Ishikawa (cell line): ENCODE measurements at regions not wholly inside any gene's neighbourhood (a gene's known extent, or its start where the extent isn't known, plus 50 kb on each side); places are given as distances from the start of the nearest gene placed in this dataset.

Experiments used
- CEBPB ChIP-seq: IDR thresholded peaks from 2 replicates; pipeline ENCODE4 v1.6.1; 2012
- CREB1 ChIP-seq: IDR thresholded peaks from 2 replicates; pipeline ENCODE4 v1.6.1; 2012; ENCODE audit warnings: low read depth
- EGR1 ChIP-seq: IDR thresholded peaks from 2 replicates; pipeline ENCODE4 v1.6.1; 2012
- EP300 ChIP-seq: IDR thresholded peaks from 2 replicates; pipeline ENCODE4 v1.6.1; 2012; ENCODE audit warnings: borderline replicate concordance
- FOXM1 ChIP-seq: IDR thresholded peaks from 2 replicates; pipeline ENCODE4 v1.6.1; 2012; ENCODE audit warnings: low read depth, borderline replicate concordance
- NFIC ChIP-seq: IDR thresholded peaks from 2 replicates; pipeline ENCODE4 v1.6.1; 2012
- RAD21 ChIP-seq: IDR thresholded peaks from 2 replicates; pipeline ENCODE4 v1.6.1; 2012; ENCODE audit warnings: low read depth
- TCF12 ChIP-seq: IDR thresholded peaks from 2 replicates; pipeline ENCODE4 v1.6.1; 2012; ENCODE audit warnings: low read depth
- TEAD4 ChIP-seq: IDR thresholded peaks from 2 replicates; pipeline ENCODE4 v1.6.1; 2012
- YY1 ChIP-seq: IDR thresholded peaks from 2 replicates; pipeline ENCODE4 v1.6.1; 2012; ENCODE audit warnings: low read depth
- ZBTB7A ChIP-seq: IDR thresholded peaks from 2 replicates; pipeline ENCODE4 v1.6.1; 2012; ENCODE audit warnings: low read depth
- TF ChIP-seq, protein P1 (sequence below): IDR thresholded peaks from 2 replicates; pipeline ENCODE4 v1.6.1; 2012
- TF ChIP-seq, protein P2 (sequence below): IDR thresholded peaks from 2 replicates; pipeline ENCODE4 v1.6.1; 2012; ENCODE audit warnings: low read depth, mild to moderate bottlenecking
- TF ChIP-seq, protein P3 (sequence below): IDR thresholded peaks from 2 replicates; pipeline ENCODE4 v1.6.1; 2012

DNA sequence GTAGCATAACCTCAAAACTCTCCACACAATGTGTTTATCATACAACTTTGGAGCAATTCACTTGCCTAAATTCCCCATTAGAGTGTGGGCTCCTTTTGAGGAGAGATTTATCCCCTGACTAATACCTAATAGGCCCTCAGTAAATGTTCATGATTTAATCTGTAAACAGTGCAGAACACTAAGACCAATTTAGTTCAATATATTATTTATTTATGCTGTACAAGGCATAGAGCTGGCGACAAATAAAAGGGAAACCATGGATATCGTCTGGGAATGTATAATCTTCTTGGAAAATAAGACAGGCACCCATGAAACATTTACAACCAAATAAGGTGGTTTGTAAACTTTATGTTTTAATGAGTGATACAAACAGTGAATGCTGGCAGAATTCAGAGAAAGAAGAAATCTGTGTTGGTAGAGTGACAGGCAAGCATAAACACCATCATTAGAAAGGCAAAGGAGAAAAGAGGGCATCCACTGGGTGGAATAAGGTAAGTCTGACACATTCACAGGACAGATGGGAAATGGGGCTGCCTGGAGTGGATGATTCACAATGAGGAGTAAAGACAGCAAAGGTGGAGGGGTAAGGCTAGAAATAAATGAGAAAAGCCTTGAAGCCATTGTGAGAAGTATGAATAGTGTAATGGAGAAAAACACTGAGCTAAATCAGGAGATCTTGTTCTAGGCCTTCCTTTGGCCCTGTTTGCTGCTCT lies 106.1 kb upstream of the MIR17HG start:
- no peak for TF ChIP-seq CREB1
- no peak for TF ChIP-seq RAD21
- no peak for TF ChIP-seq CEBPB
- TF ChIP-seq FOXM1, result no peak
- TF ChIP-seq, protein P1, sequence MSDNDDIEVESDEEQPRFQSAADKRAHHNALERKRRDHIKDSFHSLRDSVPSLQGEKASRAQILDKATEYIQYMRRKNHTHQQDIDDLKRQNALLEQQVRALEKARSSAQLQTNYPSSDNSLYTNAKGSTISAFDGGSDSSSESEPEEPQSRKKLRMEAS, result no peak
- TF ChIP-seq EP300, result no peak
- no peak for TF ChIP-seq TEAD4
- TF ChIP-seq, protein P2, sequence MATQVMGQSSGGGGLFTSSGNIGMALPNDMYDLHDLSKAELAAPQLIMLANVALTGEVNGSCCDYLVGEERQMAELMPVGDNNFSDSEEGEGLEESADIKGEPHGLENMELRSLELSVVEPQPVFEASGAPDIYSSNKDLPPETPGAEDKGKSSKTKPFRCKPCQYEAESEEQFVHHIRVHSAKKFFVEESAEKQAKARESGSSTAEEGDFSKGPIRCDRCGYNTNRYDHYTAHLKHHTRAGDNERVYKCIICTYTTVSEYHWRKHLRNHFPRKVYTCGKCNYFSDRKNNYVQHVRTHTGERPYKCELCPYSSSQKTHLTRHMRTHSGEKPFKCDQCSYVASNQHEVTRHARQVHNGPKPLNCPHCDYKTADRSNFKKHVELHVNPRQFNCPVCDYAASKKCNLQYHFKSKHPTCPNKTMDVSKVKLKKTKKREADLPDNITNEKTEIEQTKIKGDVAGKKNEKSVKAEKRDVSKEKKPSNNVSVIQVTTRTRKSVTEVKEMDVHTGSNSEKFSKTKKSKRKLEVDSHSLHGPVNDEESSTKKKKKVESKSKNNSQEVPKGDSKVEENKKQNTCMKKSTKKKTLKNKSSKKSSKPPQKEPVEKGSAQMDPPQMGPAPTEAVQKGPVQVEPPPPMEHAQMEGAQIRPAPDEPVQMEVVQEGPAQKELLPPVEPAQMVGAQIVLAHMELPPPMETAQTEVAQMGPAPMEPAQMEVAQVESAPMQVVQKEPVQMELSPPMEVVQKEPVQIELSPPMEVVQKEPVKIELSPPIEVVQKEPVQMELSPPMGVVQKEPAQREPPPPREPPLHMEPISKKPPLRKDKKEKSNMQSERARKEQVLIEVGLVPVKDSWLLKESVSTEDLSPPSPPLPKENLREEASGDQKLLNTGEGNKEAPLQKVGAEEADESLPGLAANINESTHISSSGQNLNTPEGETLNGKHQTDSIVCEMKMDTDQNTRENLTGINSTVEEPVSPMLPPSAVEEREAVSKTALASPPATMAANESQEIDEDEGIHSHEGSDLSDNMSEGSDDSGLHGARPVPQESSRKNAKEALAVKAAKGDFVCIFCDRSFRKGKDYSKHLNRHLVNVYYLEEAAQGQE, result no peak
- no peak for TF ChIP-seq YY1
- TF ChIP-seq NFIC, result no peak
- no peak for TF ChIP-seq TCF12
- no peak for TF ChIP-seq EGR1
- TF ChIP-seq, protein P3, sequence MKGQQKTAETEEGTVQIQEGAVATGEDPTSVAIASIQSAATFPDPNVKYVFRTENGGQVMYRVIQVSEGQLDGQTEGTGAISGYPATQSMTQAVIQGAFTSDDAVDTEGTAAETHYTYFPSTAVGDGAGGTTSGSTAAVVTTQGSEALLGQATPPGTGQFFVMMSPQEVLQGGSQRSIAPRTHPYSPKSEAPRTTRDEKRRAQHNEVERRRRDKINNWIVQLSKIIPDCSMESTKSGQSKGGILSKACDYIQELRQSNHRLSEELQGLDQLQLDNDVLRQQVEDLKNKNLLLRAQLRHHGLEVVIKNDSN, result no peak
- no peak for TF ChIP-seq ZBTB7A
